HG03097 (cell line): ENCODE measurements at regions not wholly inside any gene's neighbourhood (a gene's known extent, or its start where the extent isn't known, plus 50 kb on each side); places are given as distances from the start of the nearest gene placed in this dataset.
"Not testable (repeated sequence)": the region's sequence is repeated elsewhere in the genome, so short reads cannot be mapped to it uniquely, and the experiment has no call there.

ENCODE experiments used
- ATAC-seq: cut with Tn5 transposase; IDR thresholded peaks from one replicate; pipeline ENCODE4 v1.9.1; 2021; ENCODE audit not compliant: unreplicated experiment, low FRiP score

DNA sequence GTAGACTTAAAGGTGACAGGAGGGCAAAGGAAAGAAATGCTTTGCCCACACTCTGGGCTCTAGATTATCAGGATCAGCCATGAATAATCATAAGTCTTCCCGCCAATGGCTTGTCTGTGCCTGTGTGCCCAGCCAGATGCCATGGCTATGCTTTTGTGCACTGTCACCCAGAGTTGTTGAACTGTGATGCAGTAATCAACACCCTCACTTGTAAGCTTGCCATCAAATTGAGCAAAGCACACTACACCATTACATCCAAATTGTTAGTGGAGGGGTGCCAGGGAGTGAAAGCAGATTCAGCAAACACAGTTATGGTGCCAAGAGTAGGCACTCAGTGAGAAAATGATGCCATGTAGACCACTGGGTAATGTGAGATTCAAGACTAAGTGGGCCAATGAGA, 845.3 kb upstream of the MIR17HG start:
- ATAC-seq: no peak

GRCh38 chr13:90502762-90503161, 844.7 kb upstream of the MIR17HG start:
- ATAC-seq: no peak

DNA sequence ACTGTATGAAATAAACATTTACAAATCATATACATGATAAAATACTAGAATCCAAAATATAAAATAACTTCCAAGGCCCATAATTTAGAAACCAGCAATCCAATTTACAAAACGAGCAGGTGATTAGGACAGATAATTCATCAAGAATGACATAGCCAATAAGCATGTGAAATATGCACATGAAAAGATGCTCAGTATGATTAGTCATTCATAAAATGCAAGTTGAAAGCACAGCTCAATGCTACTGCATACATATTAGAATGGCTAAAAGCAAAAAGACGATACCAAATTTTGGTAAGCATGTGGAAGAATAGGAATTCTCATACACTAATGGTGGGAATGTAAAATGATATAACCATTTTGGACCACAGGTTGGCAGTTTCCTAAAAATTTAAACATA, 837.2 kb upstream of the MIR17HG start:
- no peak for ATAC-seq

DNA sequence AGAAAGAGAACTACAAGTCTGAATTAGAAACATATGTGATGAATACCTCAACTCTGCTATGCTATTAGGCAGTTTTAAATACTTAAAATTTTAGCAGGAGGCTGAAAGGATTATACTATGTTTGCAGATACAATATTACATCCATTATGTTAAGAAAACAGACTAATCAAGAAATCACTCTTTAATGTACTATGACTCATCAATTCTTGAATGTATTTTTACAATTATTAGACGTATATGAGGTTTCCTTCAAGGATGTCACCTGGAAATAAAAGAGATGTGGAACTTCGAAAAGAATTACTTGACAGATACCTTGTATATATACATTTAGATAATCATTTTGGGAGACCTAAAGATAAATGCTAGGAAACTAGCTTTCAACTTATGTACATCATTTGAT, 835.6 kb upstream of the MIR17HG start:
- ATAC-seq: no peak

GRCh38 chr13:90514712-90515111, 832.8 kb upstream of the MIR17HG start:
- not testable (repeated sequence) for ATAC-seq

DNA sequence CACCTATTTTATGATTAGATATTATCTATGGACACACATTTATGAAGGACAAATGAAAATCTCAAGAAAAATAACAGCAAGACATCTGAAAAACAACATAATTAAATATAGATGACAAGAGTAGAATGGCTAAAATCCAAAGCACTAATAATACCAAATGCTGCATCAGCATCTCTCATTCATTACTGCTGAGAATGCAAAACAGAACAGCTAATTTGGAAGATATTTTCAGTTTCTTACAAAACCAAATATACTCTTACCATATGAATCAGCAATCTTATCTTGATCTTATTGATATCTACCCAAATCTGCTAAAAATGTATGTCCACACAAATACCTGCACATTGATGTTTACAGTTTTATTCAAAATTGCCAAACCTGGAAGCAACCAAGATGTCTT, 829.1 kb upstream of the MIR17HG start:
- ATAC-seq: no peak

DNA sequence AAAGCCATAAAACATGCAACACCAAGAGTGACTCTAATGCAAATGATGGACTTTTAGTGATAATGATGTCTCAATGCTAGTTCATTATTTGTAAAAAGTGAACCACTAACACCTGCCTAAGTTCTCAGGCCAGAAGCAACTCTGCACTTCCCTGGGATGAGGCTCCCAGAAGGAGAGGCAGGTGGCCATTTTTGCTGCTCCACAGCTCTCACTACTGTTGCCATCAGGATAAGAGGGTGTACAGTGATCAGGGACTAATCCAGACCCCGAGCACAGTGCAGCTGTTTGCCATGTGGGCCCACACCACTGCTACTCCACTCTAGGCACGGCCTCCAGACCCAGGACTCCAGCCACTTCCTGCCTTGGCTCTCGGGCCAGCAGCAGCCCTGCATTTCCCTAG, 828.3 kb upstream of the MIR17HG start:
- ATAC-seq: no peak

- no peak for ATAC-seq
These were observed 820.8 kb upstream of the MIR17HG start for GRCh38 chr13:90526711-90527110.

DNA sequence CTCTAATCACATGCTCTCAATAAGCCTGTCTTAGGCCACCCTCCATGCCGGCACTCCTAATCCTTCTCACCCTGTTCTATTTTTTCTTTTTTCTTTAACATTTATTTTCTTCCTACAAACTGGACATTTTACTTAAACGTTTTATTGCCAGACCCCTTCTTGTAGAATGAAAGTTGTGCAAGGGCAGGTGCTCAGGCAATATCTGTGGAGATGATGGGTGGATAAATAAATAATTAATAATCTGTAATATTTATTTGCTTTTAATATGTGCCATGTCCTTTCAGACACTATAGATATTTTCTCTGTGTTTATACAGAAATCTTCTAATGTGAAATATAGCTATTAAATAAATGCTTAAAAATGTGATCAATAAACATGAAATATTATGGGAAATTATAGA, 815.7 kb upstream of the MIR17HG start:
- no peak for ATAC-seq

- ATAC-seq: no peak
These were observed 814.5 kb upstream of the MIR17HG start for GRCh38 chr13:90532861-90533492.

GRCh38 chr13:90533866-90534265, 813.6 kb upstream of the MIR17HG start:
- ATAC-seq: no peak

- no peak for ATAC-seq
These were observed 812.7 kb upstream of the MIR17HG start for GRCh38 chr13:90534617-90535370.

GRCh38 chr13:90535421-90535820, 812.1 kb upstream of the MIR17HG start:
- ATAC-seq: no peak

- no peak for ATAC-seq
These were observed 809.4 kb upstream of the MIR17HG start for GRCh38 chr13:90538063-90538462.

DNA sequence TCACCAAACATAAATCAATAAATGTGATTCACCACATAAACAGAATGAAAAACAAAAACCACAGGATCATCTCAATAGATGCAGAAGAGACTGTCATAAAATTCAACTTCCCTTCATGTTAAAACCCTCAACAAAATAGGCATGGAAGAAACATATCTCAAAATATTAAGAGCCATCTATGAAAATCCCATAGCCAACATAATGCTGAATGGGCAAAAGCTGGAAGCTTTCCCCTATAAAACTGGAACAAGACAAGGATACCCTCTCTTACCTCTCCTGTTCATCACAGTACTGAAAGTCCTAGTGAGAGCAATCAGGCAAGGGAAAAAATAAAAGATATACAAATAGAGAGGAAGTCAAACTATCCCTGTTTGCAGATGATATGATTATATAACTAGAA, 806.1 kb upstream of the MIR17HG start:
- ATAC-seq: no peak

- ATAC-seq: no peak
These were observed 804.5 kb upstream of the MIR17HG start for GRCh38 chr13:90542959-90543505.

DNA sequence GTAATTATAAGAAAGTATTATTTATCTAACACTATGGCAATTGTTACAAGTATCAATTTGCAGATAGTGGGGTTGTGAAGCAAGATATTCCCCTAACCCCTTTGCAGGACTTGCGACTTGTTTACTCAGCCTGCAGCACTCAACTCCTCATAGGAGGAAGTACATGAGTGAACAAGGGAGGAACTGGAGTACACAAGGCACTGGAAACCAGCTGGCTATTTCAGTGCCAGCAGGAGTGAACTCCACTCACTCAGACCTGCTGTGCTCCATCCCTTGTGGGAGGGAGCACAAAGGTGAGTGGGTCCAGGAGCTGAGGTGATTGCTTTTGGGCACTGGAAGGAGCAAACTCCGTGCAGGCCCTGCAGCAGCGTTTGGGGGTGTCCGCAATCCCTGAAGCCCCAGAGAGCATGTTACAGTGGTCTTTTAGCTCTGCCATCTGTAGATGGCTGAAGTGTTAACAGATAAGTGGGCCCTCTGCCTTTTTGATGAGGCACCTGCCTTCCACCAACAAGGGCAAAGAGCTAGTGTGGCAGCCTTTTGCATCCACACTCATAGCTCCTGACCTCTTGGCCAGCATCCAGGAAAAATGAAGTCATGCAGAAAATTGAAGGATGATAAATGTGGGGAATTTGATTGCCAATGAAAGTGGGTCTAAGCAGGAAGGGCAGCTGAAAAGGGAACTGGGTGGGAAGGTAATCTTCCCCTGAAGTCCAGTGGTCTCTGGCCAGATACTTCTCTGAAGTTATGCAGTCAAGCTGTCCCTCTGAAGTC, 802.2 kb upstream of the MIR17HG start:
- ATAC-seq: no peak

DNA sequence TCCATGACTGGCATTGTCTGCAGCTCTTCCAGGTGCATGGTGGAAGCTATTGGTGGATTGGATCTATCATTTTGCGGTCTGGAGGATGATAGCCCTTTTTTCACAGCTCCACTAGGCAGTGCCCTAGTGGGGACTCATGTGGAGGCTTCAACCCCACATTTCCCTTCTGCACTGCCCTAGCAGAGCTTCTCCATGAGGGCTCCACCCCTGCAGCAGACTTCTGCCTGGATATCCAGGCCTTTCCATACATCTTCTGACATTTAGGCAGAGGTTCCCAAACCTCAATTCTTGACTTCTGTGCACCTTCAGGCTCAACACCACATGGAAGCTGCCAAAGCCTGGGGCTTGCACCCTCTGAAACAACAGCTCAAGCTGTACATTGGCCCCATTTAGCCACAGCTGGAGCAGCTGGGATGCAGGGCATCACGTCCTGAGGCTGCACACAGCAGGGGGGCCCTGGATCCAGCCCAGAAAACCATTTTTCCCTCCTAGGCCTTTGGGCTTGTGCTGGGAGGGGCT, 800.2 kb upstream of the MIR17HG start:
- no peak for ATAC-seq

DNA sequence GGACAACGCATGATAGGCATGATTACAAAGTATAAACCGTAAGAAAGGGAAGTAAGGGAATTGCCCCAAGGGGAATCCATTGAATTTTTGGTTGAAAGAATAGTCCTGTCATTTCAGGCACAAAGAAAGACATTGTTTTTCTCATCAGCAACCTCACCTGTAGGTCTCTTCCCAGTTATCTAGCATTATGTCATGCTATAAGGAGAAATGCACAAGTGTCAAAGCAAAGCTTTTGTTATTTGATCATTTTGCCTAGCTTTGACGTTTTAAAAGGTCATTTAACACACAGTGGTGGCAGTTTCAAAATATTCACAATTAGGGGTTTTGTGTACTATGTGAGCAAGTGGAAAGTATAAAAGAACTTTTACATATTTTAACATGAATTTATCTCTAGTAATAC, 796.2 kb upstream of the MIR17HG start:
- no peak for ATAC-seq

- ATAC-seq: no peak
These were observed 794.8 kb upstream of the MIR17HG start for GRCh38 chr13:90552702-90553101.

DNA sequence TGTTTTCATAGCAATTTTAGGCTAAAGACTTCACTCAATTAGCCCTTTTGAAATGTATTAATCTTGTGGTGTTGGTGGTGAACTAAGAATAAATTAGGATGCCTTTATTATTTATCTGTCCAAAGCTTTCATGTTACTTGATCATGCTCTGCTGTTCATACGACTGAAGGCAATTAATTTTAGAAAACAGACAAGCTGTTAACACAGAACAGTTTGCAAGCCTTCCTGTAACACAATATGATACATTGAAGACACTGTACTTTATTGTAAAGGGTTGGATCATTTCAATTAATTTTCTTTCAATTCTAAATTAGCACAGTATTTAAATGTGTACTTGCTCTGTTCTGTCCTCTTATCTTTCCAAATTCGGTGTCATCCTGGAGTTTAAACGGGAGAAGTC, 794.3 kb upstream of the MIR17HG start:
- ATAC-seq: no peak
